ENCODE measurements at regions not wholly inside any gene's neighbourhood (a gene's known extent, or its start where the extent isn't known, plus 50 kb on each side); places are given as distances from the start of the nearest gene placed in this dataset.

DNA sequence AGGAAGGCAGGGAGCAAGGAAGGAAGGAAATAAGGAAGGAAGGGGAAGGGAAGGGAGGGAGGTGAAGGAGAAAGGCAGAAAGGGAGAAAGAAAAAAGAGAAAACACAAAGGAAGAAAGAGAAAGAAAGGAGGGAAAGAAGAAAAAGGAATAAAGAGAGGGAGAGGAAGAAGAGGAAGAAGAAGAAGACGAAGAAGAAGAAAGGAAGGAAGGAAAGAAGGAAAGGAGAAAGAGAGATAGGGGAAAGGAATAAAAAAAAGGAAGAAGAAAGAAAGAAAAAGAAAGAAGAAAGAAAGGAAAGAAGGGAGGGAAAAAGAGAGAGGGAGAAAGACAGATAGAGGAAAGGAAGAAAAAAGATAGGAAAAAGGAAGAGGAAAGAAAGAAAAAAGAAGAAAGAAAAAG, 128.0 kb downstream of the MXRA5 start:
- DNase-seq (ENCODE audit: low spot score): no peak
- TF ChIP-seq, protein P1, sequence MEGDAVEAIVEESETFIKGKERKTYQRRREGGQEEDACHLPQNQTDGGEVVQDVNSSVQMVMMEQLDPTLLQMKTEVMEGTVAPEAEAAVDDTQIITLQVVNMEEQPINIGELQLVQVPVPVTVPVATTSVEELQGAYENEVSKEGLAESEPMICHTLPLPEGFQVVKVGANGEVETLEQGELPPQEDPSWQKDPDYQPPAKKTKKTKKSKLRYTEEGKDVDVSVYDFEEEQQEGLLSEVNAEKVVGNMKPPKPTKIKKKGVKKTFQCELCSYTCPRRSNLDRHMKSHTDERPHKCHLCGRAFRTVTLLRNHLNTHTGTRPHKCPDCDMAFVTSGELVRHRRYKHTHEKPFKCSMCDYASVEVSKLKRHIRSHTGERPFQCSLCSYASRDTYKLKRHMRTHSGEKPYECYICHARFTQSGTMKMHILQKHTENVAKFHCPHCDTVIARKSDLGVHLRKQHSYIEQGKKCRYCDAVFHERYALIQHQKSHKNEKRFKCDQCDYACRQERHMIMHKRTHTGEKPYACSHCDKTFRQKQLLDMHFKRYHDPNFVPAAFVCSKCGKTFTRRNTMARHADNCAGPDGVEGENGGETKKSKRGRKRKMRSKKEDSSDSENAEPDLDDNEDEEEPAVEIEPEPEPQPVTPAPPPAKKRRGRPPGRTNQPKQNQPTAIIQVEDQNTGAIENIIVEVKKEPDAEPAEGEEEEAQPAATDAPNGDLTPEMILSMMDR (IDR thresholded peaks at IDR 0.05; ENCODE audit: extremely low read depth, missing control alignments): no peak

DNA sequence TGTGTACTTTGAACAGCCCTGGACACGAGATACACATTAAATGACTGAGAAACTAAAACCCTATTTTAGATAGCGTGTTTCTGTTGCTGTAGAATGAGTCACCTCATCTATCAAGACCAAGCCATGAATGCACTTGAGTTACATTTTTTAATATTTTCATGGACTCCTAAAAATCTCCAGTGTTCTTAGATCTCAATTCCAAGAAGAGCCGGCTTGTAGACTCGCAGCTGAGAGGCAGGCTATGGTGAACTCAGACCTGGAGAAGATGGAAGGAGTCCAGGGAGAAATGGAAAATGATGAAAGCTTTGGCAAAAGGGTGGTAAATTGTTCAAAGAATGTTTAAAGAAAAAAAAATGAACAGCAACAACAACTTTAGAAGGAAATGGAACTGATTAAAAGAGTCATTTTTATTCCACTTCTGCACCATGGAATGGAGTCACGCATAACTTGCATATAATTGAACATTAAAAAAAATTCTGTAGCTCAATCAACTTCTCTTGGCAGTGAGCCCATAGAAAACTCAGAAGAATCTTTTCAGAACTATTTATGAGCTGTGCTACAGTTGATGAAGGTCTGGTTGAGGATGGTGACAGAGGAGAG, 129.8 kb downstream of the MXRA5 start:
- DNase-seq (ENCODE audit: low spot score): no peak

DNA sequence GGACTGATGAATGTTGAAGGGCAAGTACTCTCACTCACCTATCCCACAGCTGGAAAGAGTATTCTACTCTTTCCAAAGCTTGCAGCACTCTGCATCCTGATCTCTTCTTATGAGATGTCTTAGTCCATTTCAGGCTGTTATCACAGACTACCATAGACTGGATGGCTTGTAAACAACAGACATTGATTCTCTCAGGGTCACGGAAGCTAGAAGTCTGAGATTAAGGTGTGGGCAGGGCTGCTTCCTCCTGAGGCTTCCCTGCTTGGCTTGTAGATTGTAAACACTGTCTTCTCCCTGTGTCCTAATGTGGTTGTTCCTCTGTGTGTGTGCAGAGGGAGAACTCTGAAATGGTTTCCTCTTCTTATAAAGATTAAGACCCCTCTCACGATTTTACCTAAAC, 131.2 kb downstream of the MXRA5 start:
- TF ChIP-seq, protein P1 (IDR thresholded peaks at IDR 0.05; ENCODE audit: extremely low read depth, missing control alignments): no peak
- DNase-seq (ENCODE audit: low spot score): no peak

More for the DNA sequence above, 129.8 kb downstream of the MXRA5 start:
- TF ChIP-seq, protein P1 (IDR thresholded peaks at IDR 0.05; ENCODE audit: extremely low read depth, missing control alignments): no peak

DNA sequence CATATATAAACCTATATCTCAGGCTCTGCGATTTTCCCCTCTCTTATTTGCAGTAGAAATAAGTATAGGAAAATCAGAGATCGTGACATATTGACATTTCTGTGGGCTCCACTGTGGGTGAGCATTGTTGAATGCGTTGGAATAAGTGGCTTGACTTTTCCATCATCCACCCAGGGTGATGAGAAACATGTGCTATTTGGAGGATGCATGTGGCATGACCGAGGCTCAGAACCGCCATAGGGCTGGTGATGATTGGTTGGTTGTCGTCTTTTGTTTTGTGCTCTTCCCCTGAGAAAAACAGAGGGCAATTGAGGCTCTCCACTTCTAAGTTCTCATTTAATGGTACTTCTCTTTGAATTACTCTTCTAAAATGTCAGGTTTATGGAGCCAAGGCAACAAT, 140.1 kb downstream of the MXRA5 start:
- no peak for DNase-seq (ENCODE audit: low spot score)
- TF ChIP-seq, protein P1 (IDR thresholded peaks at IDR 0.05; ENCODE audit: extremely low read depth, missing control alignments): no peak

DNA sequence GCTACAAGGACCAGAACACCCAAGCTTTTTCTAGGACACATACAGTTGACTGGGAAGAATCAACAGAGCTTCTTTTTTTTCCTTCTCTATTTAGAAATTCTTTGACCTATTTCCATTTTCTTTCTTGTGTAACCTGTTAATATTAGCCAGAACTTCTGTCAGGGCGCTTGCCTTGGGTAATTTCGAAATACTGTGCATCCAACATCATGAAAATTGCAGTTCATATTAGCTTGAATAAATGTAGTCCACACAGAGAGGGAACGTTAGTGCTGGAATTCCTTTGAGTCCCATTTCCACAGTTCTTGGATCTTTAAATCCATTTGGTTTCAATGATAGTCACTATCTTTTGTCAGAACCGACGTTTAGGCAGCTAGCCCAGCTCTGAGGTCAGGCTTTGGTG, 141.8 kb downstream of the MXRA5 start:
- DNase-seq (ENCODE audit: low spot score): no peak
- TF ChIP-seq, protein P1 (IDR thresholded peaks at IDR 0.05; ENCODE audit: extremely low read depth, missing control alignments): no peak

DNA sequence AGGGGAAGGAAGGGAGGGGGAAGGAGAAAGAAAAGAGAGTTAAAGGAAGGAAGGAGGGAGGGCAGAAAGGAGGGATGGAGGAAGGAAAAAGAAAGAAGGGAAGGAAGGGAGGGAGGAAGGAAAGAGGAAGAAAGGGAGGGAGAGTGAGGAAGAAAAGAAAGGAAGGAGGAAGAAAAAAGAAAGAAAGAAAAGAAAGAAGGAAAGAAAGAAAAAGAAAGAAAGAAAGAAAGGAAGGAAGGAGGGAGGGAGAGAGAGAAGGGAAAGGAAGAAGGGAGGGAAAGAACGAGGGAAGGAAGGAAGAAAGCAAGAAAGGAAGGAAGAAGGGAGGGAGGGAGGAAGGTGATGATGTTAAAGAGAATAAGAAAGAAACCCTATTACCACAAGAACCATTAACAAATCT, 150.6 kb downstream of the MXRA5 start:
- DNase-seq (ENCODE audit: low spot score): no peak
- TF ChIP-seq, protein P1 (IDR thresholded peaks at IDR 0.05; ENCODE audit: extremely low read depth, missing control alignments): no peak

DNA sequence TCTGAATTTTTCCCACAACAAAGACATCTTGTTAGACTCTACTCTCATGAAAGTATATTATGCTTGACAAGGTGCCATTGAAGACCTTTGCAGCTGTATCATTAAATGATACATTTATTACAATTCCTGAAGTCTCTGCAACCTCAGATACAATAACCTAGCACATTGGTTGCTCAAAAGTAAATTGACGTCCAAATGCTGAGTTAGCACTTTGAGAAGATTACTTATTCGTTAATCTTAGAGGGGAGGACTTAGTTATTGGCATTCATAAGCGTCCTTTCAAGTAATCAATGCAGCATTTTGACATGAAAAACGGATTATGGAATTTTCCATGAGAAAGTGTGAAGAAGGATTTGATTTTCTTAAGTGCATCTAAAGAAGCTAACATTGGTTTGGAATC, 151.6 kb downstream of the ARSF start:
- TF ChIP-seq, protein P1 (IDR thresholded peaks at IDR 0.05; ENCODE audit: extremely low read depth, missing control alignments): no peak
- DNase-seq (ENCODE audit: low spot score): no peak

Data from GM20000 (cell line).